NOMO-1 treated with DMSO at 0.1 percent for 48 hours (cell line): ENCODE measurements at regions not wholly inside any gene's neighbourhood (a gene's known extent, or its start where the extent isn't known, plus 50 kb on each side); places are given as distances from the start of the nearest gene placed in this dataset.

ENCODE experiments used
- DNase-seq: peaks from one replicate; lab custom pipeline; 2025; ENCODE audit not compliant: unreplicated experiment; lab: John Stamatoyannopoulos, UW

DNA sequence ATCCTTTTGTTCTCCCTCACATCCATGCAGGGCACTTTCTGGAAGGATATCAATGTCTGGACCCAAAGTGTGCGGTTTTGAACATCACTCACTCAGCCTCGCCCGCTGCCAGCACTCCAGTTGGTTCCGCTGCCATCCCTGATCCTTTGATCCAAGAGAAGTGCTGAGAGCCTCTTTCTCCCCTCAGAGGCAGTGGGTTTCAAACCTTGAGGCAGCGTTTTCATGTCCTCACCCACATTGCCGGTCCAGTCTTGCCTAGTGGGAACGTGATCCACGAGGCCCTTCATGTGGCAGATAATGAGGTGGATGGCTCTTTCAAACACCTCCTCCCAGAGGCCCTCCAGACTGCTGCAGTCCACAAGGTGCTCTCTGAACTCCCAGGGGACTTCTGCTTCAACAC lies 122.2 kb downstream of the ACTL8 start:
- DNase-seq = no peak

DNA sequence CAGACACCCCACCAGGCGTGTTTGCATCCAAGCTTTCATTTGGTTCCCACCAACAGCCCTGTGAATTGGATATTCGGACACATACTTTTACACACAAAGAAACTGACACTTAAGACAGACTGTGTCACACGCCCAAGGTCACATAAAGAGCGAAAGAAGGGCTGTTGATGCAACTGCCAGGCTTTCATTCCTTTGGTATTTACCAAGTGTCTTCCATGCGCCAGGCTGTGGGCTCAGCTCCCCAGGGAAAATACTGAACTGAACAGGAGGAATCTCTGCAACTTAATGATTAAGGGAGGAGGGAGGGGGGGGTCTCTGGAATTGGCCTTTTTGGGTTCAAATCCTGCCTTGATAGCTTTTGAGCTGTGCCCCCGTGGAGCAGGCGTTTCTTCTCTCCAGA lies 122.8 kb downstream of the ACTL8 start:
- no peak for DNase-seq

DNA sequence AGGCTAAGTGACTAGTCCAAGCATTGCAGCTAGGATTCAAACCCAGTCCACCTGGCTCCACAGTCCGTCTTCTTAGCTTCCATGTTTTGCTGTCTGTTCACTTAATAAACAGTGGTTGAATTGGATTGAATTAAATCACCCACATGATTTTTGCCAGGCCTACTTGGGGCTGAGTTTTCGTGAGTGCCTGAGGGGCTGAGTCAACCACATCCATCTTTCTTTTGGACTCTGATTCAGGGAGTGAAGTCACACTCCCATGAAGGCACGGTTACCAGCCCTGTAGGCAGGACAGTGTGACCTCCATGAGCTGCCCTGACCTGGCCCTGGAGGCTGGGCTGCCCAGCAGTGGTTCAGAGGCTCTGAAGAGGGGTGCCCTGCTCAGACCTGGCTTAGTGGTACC lies 123.7 kb downstream of the ACTL8 start:
- no peak for DNase-seq

DNA sequence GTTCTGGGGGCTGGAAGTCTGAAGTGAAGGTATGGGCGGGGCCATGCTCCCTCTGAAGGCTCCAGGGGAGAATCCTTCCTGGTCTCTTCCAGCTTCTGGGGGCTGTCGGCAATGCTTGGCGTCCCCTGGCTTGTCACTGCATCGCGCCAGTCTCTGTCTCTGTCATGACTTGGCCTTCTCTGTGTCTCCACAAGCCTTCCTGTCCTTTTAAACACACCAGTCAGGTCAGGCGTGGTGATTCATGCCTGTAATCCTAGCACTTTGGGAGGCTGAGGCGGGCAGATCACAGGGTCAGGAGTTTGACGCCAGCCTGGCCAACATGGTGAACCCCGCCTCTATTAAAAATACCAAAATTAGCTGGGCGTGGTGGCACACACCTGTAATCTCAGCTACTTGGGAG lies 125.3 kb downstream of the ACTL8 start:
- no peak for DNase-seq

DNA sequence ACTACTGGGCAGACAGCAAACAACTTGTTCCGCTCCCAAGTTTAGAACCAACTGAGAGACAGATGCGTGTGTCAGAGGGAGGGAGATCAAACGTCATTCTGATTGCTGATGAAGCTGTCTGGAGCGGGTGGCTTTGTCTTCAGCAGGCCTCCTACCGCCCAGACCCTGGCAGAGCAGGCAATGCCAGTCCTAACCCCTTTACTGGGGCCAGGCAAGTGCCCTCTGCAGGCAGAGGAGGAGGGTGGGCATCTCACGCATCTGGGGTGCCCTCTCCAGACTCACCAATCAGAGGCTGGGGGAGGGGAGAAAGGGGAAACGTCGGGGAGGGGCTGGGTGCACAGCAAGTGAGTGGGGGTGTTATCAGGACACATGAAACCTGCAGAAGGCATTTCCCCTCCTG lies 126.6 kb downstream of the ACTL8 start:
- DNase-seq = no peak

DNA sequence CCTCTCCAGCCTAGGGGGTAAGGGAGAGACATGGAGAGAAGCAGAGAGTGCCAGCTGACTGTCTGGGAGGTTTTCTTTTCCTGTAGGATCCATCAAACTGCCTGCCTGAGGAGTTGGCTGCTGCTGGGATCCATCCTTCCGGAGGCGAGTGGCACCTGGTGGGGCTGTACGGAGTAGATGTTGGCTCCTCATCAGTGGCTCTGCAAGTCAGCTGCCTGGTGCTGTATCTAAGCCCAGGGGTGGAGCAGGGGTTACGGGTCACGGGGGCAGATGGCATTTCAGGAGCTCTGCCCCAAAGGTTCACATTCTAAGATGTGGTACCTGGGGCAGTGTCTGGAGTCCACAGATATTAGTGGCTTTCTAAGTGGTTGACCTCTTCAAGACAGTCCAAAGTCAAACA lies 128.0 kb downstream of the ACTL8 start:
- no peak for DNase-seq

DNA sequence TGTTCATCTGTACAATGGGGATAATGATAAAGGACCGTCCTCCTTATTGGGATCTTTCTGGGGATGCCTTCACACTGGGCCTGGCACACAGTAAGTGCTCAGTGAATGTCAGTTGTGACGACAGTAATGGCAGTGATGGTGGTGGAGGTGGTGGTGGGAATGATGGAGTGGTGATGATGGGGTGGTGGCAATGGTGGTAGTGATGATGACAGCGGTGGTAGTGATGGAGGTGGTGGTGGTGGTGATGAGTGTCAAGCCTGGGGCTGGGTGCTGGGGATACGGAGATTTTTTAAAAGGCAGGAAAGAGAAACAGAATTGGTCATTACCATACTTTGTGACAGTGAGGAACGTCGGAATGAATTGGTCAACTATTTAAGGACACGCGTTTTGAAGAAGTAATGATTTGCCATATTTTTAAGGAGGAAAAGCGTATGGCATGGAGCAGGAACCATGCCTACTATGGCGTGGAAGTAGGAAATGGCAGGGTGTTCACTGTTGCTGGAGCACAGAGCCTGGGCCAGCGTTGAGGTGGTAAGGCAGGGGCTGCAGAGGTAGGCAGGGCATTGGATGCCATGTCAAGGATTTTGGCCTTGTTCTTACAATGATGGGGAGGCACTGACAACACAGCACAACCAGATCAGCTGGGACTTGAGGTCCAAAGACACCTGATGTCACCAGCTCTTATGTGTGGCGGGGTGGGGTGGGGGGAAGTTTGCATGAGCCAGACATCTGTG lies 128.7 kb downstream of the ACTL8 start:
- no peak for DNase-seq

DNA sequence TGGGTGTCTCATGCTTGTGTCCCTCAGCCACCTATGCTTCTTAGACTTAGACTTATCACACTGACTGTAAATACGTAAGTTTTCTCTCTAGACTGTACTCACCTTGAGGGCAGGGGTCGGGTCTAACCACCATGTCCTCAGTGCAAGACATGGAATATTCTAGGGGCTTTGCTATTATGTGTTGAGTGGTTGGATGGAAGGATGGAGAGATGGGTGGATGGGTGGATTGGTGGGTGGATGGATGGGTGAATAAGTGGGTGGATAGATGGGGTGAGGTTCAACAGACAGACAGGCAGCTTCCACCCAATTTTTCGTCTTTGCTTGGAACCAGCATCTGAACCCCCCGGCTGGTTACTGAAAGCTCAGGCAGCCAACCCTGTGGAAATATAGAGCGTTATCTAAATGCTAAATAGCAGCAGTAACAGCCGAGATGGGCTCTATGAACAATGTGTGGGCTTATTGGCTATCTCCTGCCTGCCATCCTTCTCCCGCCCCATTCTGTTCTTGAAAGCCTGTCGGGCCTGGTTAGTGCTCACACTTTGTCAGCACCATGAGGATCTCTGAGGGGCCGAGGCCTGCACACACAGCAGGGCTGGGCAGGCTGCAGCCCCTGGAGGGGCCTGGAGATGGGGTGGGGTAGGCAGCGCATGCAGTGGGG lies 130.7 kb downstream of the ACTL8 start:
- DNase-seq = no peak

DNA sequence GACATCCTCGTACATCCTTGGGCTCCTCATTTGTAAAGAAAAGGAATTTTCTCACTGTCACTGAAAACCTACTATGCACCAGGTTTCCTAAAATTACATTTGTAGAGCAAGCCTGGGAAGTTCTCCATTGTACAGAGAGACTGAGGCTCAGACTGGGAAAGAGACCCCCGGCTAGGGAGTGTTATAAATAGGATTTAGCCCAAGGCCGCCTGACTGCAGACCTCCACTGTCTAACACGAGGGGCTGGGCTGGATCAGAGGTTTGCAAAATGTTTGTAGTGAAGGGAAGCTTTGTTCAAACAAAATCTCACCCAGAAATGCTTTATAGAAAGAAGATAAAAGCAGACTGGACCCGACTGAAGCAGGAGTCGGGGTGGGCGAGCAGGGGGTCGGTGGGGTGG lies 131.3 kb downstream of the ACTL8 start:
- no peak for DNase-seq

DNA sequence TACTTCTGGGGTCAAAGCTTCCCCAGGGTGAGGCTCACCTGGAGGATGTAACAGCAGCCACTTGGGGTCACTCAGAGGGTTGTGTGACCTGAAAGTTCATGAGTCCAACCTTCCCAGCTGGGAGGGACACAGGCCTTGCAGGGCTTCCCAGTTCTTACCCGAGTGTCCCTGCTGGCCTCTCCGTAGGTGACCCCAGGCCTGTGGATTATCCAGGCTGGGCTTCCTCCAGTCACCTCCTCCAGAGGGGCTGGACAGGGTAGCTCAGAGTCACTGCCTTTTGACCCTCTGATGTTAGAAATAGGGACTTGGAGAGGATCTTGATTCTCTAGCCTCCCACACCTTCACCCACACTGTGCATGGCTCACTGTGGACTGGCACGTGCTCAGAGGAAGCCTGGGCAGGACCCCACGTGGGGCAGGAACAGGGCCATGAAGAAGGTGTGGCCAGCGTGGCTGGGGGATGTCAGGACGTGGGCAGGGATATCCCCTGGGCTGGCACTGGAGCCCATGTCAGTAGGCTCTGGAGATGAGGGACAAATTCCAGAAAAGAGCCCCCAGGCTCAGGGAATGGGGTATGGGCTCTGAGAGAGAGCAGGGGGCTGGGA lies 131.8 kb downstream of the ACTL8 start:
- DNase-seq = no peak

DNA sequence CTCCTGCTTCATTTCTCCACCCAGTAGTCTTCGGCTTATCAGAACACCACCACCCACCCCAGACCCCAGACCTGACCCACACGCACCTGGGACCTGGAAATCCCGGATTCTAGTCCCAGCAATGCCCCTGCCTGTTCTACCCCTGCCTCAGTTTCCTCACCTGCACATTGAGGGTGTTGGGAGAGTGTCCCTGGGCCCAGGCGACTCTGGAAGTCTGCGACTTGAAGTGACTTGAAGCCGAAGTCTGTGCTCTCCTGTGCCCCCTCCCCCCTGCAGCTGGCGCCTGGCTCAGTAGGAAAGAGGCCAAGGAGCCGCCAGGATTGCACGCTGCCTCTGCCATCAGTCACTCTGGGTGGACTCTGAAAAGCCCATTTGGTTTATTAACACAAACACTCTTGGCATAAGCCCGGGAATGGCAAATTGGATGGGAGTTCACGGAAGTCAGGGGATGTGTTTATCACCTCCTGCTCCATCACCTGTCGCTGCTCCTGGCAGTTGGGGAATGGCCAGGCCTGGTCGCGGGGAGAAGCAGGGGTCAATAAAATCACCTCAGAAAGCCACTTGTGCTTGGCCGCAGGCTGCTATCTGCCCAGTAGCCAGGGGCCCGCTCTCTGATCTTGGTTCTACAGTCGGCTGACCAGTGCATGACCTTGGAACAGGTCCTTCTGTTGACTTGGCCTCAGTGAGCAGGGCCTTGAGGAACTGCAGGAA lies 132.7 kb downstream of the ACTL8 start:
- DNase-seq = no peak

DNA sequence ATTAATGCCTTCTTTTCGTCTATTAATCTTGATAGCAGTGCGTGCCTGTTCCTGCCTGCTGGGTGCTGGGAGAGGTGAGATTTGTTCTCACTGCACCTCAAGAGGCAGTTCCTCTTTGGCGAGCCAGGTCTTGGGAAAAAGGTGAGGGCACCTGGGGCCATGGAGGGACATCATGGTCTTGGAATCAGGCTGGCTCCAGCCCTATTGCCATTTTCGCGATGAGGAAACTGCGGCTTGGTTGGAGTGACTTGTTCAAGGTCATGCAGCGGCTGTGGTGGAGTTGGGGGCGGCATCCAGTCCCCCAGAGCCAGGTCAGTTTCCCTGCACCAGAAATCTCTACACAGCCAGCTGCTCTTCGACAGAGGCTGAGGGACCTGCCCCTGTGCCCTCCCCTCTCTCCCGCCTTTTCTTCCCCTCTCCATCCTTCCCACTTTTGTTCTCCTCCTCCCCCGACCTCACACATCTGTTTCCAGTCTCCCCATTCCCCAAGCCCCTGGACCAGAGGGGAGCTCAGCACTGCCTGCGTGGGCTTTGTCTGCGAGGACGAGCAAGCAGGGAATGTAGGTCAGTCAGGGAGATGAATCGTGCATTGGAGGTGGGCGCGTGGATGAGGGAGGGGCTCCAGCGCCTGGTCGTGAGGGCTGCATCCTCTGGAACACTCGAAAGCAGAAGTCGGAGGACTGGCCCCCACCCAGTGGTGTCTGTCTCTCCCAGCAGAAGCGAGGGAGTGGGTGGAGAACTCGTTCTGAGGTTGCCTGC lies 135.1 kb downstream of the ACTL8 start:
- DNase-seq = no peak

DNA sequence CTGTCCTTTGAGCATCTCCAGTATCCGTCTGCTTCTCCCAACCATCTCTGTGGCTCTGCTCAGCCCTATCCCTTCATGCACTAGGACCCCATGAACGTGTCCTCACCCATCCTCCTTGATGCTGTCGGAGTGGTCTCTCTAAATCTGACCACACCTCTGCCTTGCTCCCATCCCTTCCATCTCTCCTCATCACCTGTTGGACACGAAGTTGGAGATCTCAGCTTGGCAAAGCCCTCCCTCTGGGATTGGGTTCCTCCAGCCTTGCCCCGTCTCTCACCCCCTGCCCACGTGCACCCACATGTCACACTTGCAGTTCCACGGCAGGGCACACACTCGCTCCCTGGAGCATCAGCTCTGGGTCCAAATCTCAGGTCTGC lies 135.7 kb downstream of the ACTL8 start:
- no peak for DNase-seq

DNA sequence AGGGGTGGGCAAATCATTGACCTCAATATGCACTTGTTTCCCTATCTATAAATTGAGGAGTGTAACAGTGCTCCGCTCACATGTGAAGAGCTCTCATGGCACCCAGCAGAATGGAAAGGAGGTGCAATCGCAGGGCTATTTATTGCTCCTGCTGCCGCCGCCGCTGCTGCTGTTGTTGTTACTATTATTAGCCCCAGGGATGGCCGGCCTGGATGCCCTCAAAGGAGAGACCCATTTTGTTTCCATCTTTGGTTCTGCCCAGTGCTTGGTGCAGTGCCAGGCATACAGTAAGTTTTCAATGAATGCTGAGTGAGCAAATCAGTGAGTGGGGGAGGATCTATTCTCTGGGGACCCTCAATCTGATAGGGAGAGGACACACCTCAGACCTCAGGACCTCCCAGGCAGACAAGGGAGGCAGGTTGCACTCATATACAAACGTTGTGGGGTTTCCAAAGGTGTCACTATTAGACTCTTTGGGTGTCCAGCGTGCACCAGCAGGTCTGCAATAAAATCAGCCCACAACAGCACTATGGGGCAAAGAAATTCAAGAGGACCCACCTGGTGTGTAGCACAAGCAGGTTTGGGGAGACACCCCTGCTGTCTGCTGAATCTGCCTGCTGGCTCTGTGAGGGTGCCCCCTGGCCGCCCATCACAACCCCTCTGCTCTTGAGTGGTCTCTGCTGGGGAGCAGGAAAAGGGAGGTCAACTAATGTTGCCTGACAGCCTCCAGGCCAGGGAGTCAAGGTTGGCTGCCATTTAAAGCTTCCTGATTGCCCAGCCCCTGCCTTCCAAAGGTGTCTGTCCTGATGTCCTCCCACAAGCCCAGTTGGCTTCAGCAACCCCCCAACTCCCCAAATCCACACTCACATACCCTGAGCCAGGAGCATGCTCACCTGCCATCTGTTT lies 136.3 kb downstream of the ACTL8 start:
- DNase-seq = no peak

DNA sequence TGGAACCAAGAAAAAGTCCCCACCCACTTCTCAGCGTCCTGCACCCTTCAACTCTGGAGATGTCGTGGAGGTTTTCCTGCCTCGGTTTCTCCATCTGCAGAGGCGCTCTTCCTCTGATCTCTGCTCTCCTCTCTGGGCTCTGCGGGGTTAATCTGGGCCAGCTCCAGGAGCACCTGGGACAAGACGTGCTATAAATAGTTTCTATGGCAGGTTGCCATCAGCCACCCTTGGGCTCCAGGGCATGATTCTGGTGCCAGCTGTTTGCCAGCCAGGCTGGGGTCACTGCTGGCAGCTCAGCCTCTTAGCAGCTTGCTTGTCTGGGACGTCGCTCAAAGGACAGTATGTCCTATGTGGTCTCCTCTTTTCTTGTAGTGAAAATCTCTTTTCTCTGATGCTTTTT lies 137.1 kb downstream of the ACTL8 start:
- DNase-seq = no peak

DNA sequence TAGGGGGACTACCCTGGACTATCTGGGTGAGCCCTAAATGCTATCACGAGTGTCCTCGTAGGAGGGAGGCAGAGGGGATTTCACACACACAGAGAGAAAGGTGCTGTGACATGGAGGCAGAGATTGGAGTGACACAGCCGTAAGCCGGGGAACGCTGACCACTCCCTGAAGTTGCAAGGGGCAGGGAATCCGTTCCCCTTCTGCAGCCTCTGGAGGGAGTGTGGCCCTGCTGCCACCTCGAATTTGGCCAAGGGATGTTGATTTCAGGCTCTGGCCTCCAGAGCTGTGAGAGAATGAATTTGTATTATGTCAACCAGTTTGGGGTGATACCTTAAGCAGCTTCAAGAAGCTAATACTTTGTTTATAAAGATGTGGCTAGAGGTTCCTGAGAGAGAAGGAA lies 137.7 kb downstream of the ACTL8 start:
- DNase-seq = no peak

DNA sequence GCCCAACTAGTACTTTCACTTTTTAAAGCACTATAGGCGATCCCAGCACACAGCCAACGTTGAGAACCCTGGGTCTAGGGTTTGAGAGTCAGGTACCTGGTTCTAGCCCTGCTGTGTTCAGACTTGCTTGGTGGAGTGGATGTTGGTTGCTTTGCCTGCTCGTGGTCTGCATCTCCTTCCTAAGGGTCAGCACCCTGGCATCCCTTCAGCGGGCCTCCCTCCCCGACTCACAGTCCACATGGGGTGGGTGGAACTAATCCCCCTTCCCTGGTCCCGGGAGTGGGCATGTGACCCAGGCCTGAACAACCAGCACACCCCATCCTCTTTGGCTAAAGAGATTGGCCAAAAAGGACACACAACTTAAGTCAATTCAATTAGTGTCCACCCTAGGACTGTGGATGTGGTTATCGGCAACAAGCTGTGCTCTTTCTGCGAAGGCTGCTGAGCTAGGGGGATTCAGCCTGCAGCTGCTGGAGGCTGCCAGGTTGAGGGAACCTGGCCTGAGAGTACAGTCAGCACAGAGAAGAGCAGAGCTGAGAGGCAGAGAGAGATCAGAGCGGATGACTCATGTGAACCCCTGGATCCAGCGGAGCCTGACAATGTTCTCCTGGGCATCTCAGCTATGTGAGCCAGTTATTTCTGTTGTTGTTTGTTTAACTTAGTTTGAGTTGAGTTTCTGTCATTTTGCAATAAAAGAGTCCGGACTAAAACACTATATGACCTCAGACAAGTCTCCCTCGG lies 138.9 kb downstream of the ACTL8 start:
- no peak for DNase-seq

DNA sequence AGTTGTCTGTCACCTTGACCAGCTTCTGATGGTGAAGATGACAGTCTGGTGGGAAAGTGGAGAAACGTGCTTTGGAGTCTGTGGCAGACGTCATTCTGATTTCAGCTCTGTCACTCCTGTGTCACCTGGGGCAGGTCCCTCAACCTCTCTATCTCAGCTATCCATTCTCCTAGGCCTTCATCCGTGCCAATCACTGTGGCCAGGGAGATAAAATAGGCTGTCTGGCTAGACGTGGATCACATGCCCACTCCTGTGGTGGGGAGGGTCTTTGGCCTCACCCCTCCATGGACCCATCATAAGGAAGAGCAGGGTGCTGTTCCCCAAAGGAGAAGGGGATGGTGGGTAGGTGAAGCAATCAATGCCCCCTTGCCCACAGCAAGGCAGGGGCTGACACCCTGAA lies 140.3 kb downstream of the ACTL8 start:
- DNase-seq = no peak

DNA sequence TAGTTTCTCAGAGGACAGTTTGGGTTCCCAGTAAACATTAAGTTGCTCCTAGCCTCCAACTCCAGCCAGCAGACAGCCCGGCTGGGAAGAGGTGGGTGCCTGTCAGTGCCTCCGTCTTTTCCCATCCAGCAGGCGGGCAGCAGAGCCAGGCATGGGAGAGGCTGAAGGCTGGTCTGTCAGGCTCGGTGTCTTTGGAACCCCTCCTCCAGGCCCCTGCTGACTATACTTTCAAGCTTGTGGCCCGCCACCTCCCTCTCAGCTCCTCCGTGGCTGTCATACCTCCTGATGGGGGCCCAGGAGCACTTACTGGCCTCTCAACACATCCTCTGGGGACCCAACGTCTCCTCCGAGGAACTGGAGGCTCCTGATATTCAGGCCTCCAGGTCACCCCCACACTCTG lies 140.9 kb downstream of the ACTL8 start:
- DNase-seq = no peak

DNA sequence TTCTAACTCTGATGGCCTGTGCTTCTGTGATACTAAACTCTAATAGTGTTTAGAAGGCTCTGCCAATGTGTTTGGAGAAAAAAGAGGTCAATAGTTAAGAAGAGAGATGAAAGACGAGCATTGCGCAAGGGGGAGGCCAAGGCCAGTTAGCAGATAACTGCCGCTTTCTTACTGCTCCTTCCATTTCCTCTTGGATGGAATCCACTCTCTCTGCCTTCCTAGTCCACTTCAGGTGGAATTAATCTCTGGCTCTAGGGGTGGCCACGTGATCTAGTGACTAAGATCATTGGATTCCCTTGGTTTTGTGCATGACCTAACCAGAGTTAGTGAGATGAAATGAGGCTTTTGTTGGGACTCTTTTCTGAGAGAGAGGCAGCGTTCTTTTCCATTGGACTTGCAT lies 148.3 kb downstream of the ACTL8 start:
- DNase-seq = no peak
